Activated T-cell treated with anti-CD3 and anti-CD28 coated beads, Interleukin-2, amount 50 U/mL, for 72 hours (primary cell): ENCODE measurements at regions not wholly inside any gene's neighbourhood (a gene's known extent, or its start where the extent isn't known, plus 50 kb on each side); places are given as distances from the start of the nearest gene placed in this dataset.

Source experiments
- ATAC-seq, 2 donors: fragments of 150-1000 bp; cut with Tn5 transposase; replicated peaks in 1 of 2; 2 replicates each; pipeline ENCODE4 v1.10.0; 2021; ENCODE audit warnings: moderate library complexity in 2 of 2, mild to moderate bottlenecking in 1 of 2
- DNase-seq, 2 donors: peaks; one replicate each; pipeline ENCODE4 v3.0.0; 2021 to 2022; ENCODE audit warnings: mixed read lengths in 1 of 2
- H3K27ac Mint-ChIP-seq: one replicate; pipeline ENCODE4 v1.8.0; 2022; ENCODE audit warnings: mild to moderate bottlenecking, moderate library complexity, mixed read lengths
- H3K27me3 Mint-ChIP-seq: one replicate; pipeline ENCODE4 v1.8.0; 2022; ENCODE audit warnings: low read depth, mixed read lengths
- H3K36me3 Mint-ChIP-seq, 2 donors: one replicate each; pipeline ENCODE4 v1.8.0; 2022; ENCODE audit warnings: mixed read lengths in 2 of 2, mild to moderate bottlenecking in 1 of 2; ENCODE audit not compliant: insufficient read depth in 2 of 2
- H3K4me1 Mint-ChIP-seq: one replicate; pipeline ENCODE4 v1.8.0; 2022; ENCODE audit warnings: low read depth, mixed read lengths
- H3K4me3 Mint-ChIP-seq, 2 donors: one replicate each; pipeline ENCODE4 v1.8.0; 2022; ENCODE audit warnings: mild to moderate bottlenecking in 2 of 2, mixed read lengths in 2 of 2, moderate library complexity in 2 of 2
- H3K9me3 Mint-ChIP-seq, 2 donors: one replicate each; pipeline ENCODE4 v1.8.0; 2022; ENCODE audit warnings: mixed read lengths in 2 of 2

GRCh38 chr16:55154262-55154661, 169.7 kb upstream of the IRX6 start:
- Mint-ChIP-seq H3K4me1 (no peaks in the 10 kb centered on the region), H3K9me3 (peaks cover 0 to 1% of the 10 kb centered on the region in 2 donors), H3K27me3 (peaks cover 20% of the 10 kb centered on the region)

GRCh38 chr16:55154956-55155355, 169.0 kb upstream of the IRX6 start:
- H3K36me3 Mint-ChIP-seq: no peaks in the 10 kb centered on the region
- ATAC-seq: no peak
- peaks cover 19% of the 10 kb centered on the region for H3K27me3 Mint-ChIP-seq
- H3K4me3 Mint-ChIP-seq: no peak overlapping the region
- H3K27ac Mint-ChIP-seq: no peak overlapping the region
- no peak for DNase-seq
- no peaks in the 10 kb centered on the region for H3K4me1 Mint-ChIP-seq
- H3K9me3 Mint-ChIP-seq: peaks cover 1 to 2% of the 10 kb centered on the region in 2 donors

More at GRCh38 chr16:55154262-55154661, 169.7 kb upstream of the IRX6 start:
- ATAC-seq (no peak), DNase-seq (no peak)
- no peaks in the 10 kb centered on the region for H3K36me3 Mint-ChIP-seq
- H3K27ac Mint-ChIP-seq: no peak overlapping the region
- H3K4me3 Mint-ChIP-seq: no peak overlapping the region

- no peaks in the 10 kb centered on the region for H3K4me1 Mint-ChIP-seq
- ATAC-seq: no peak
- no peak overlapping the region for H3K4me3 Mint-ChIP-seq
- no peaks in the 10 kb centered on the region for H3K36me3 Mint-ChIP-seq
- no peak for DNase-seq
- no peak overlapping the region for H3K27ac Mint-ChIP-seq
- peaks cover 10% of the 10 kb centered on the region for H3K27me3 Mint-ChIP-seq
- H3K9me3 Mint-ChIP-seq: peaks cover 1 to 2% of the 10 kb centered on the region in 2 donors
Observed at GRCh38 chr16:55155815-55156214, 168.2 kb upstream of the IRX6 start.

- Mint-ChIP-seq H3K27me3 (peaks cover 7% of the 10 kb centered on the region), H3K4me3 (no peak overlapping the region), H3K9me3 (no peaks in the 10 kb centered on the region), H3K4me1 (no peaks in the 10 kb centered on the region), H3K36me3 (no peaks in the 10 kb centered on the region), H3K27ac (no peak overlapping the region)
- ATAC-seq (no peak), DNase-seq (no peak)
Observed at GRCh38 chr16:55169780-55170179, 154.2 kb upstream of the IRX6 start.

GRCh38 chr16:55171241-55171640, 152.8 kb upstream of the IRX6 start:
- H3K4me1 Mint-ChIP-seq: no peaks in the 10 kb centered on the region
- H3K9me3 Mint-ChIP-seq: no peaks in the 10 kb centered on the region
- ATAC-seq: no peak
- no peak for DNase-seq
- H3K27me3 Mint-ChIP-seq: no peaks in the 10 kb centered on the region
- H3K36me3 Mint-ChIP-seq: no peaks in the 10 kb centered on the region
- no peak overlapping the region for H3K4me3 Mint-ChIP-seq
- no peak overlapping the region for H3K27ac Mint-ChIP-seq

GRCh38 chr16:55175389-55175788, 148.6 kb upstream of the IRX6 start:
- Mint-ChIP-seq H3K36me3 (no peaks in the 10 kb centered on the region), H3K4me3 (no peak overlapping the region), H3K9me3 (no peaks in the 10 kb centered on the region), H3K4me1 (no peaks in the 10 kb centered on the region), H3K27me3 (no peaks in the 10 kb centered on the region), H3K27ac (no peak overlapping the region)
- no peak for ATAC-seq
- DNase-seq: no peak

- Mint-ChIP-seq H3K27me3 (no peaks in the 10 kb centered on the region), H3K4me1 (no peaks in the 10 kb centered on the region), H3K27ac (no peak overlapping the region), H3K4me3 (no peak overlapping the region), H3K36me3 (no peaks in the 10 kb centered on the region), H3K9me3 (no peaks in the 10 kb centered on the region)
- ATAC-seq: no peak
- no peak for DNase-seq
Observed at GRCh38 chr16:55176901-55177300, 147.1 kb upstream of the IRX6 start.

- no peaks in the 10 kb centered on the region for H3K9me3 Mint-ChIP-seq
Observed at GRCh38 chr16:55179411-55179810, 144.6 kb upstream of the IRX6 start.

GRCh38 chr16:55179852-55180585, 144.0 kb upstream of the IRX6 start:
- H3K27me3 Mint-ChIP-seq: peaks cover 14% of the 10 kb centered on the region
- no peaks in the 10 kb centered on the region for H3K36me3 Mint-ChIP-seq
- no peak for DNase-seq
- H3K27ac Mint-ChIP-seq: no peak overlapping the region
- no peak overlapping the region for H3K4me3 Mint-ChIP-seq
- no peak for ATAC-seq
- H3K4me1 Mint-ChIP-seq: no peaks in the 10 kb centered on the region
- H3K9me3 Mint-ChIP-seq: no peaks in the 10 kb centered on the region

More at GRCh38 chr16:55179411-55179810, 144.6 kb upstream of the IRX6 start:
- H3K27me3 Mint-ChIP-seq: peaks cover 11% of the 10 kb centered on the region
- H3K36me3 Mint-ChIP-seq: no peaks in the 10 kb centered on the region
- no peak for ATAC-seq
- H3K4me3 Mint-ChIP-seq: no peak overlapping the region
- H3K4me1 Mint-ChIP-seq: no peaks in the 10 kb centered on the region
- no peak for DNase-seq
- no peak overlapping the region for H3K27ac Mint-ChIP-seq

GRCh38 chr16:55184052-55184451, 140.0 kb upstream of the IRX6 start:
- no peak overlapping the region for H3K4me3 Mint-ChIP-seq
- peaks cover 22% of the 10 kb centered on the region for H3K27me3 Mint-ChIP-seq

GRCh38 chr16:55184619-55185018, 139.4 kb upstream of the IRX6 start:
- Mint-ChIP-seq H3K27ac (no peak overlapping the region), H3K4me3 (no peak overlapping the region), H3K36me3 (no peaks in the 10 kb centered on the region), H3K9me3 (peaks cover 0 to 2% of the 10 kb centered on the region in 2 donors), H3K27me3 (peaks cover 25% of the 10 kb centered on the region), H3K4me1 (no peaks in the 10 kb centered on the region)
- no peak for ATAC-seq
- no peak for DNase-seq

More at GRCh38 chr16:55184052-55184451, 140.0 kb upstream of the IRX6 start:
- H3K4me1 Mint-ChIP-seq: no peaks in the 10 kb centered on the region
- peaks cover 0 to 2% of the 10 kb centered on the region in 2 donors for H3K9me3 Mint-ChIP-seq
- ATAC-seq (no peak), DNase-seq (no peak)
- no peaks in the 10 kb centered on the region for H3K36me3 Mint-ChIP-seq
- no peak overlapping the region for H3K27ac Mint-ChIP-seq

- Mint-ChIP-seq H3K27me3 (peaks cover 26% of the 10 kb centered on the region), H3K4me3 (no peak overlapping the region), H3K36me3 (no peaks in the 10 kb centered on the region), H3K9me3 (peaks cover 0 to 2% of the 10 kb centered on the region in 2 donors), H3K27ac (no peak overlapping the region), H3K4me1 (no peaks in the 10 kb centered on the region)
- no peak for ATAC-seq
- no peak for DNase-seq
Observed at GRCh38 chr16:55189224-55189623, 134.8 kb upstream of the IRX6 start.

GRCh38 chr16:55189682-55190636, 134.0 kb upstream of the IRX6 start:
- Mint-ChIP-seq H3K27ac (no peak overlapping the region), H3K36me3 (no peaks in the 10 kb centered on the region), H3K4me1 (no peaks in the 10 kb centered on the region), H3K9me3 (peaks cover 0 to 2% of the 10 kb centered on the region in 2 donors), H3K4me3 (no peak overlapping the region), H3K27me3 (peaks cover 21% of the 10 kb centered on the region)
- DNase-seq (no peak), ATAC-seq (no peak)
